ENCODE measurements at regions not wholly inside any gene's neighbourhood (a gene's known extent, or its start where the extent isn't known, plus 50 kb on each side); places are given as distances from the start of the nearest gene placed in this dataset.

DNA sequence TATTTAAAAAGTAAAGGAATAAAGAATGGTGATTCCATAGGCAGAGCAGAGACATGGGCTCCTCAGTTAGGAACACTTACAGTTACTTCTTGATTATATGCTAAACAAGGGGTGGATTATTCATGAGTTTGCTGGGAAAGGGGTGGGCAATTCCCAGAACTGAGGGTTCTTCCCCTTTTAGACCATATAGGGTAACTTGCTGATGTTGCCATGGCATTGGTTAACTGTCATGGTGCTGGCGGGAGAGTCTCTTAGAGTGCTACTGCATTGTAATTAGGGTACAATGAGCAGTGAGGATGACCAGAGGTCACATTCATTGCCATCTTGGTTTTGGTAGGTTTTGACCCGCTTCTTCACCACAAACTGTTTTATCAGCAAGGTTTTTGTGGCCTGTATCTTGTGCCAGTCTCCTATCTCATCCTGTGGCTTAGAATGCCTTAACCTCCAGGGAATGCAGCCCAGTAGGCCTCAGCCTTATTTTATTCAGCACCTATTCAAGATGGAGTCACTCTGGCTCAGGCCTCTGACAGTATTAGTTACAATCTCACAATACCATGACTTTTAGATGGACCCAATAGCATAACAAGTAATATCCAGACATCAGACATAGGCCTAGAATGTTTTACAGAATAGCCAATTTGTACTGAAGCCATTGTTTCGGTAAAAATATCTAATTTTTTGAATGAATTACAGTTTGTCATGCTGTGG lies 106.8 kb downstream of the ZBTB18 start:
- Histone ChIP-seq H3K27ac (ENCODE audit: low read length) (no peak overlapping the region), H3K9me3 (ENCODE audit: control insufficient read depth, insufficient read depth, low read depth, low read length) (no peaks in the 10 kb centered on the region; the same call in 1 of the 2 replicates), H3K27me3 (ENCODE audit: control insufficient read depth, insufficient read depth, low read length) (no peaks in the 10 kb centered on the region), H3K4me1 (ENCODE audit: control insufficient read depth, insufficient read depth, low read length) (no peaks in the 10 kb centered on the region), H3K4me3 (ENCODE audit: low read depth in 2 of 2, low read length in 2 of 2) (no peak overlapping the region), H3K36me3 (ENCODE audit: control insufficient read depth, insufficient read depth, low read length) (no peaks in the 10 kb centered on the region)
- DNase-seq (ENCODE audit: low read depth, low spot score) (no peak), ATAC-seq (no peak)
- intact Hi-C loops (cut with micrococcal nuclease; ENCODE audit: unreplicated experiment) (no loop called here), in situ Hi-C loops (cut with HindIII; ENCODE audit: low pct_unique_long_range_greater_than_20kb, low sequenced_read_pairs) (no loop called here)
- no TSS peak for BruUV-seq (replicated peaks)
- ChIA-PET POLR2A (no interaction called here), CTCF (no interaction called here)
- TF ChIP-seq, protein P1, sequence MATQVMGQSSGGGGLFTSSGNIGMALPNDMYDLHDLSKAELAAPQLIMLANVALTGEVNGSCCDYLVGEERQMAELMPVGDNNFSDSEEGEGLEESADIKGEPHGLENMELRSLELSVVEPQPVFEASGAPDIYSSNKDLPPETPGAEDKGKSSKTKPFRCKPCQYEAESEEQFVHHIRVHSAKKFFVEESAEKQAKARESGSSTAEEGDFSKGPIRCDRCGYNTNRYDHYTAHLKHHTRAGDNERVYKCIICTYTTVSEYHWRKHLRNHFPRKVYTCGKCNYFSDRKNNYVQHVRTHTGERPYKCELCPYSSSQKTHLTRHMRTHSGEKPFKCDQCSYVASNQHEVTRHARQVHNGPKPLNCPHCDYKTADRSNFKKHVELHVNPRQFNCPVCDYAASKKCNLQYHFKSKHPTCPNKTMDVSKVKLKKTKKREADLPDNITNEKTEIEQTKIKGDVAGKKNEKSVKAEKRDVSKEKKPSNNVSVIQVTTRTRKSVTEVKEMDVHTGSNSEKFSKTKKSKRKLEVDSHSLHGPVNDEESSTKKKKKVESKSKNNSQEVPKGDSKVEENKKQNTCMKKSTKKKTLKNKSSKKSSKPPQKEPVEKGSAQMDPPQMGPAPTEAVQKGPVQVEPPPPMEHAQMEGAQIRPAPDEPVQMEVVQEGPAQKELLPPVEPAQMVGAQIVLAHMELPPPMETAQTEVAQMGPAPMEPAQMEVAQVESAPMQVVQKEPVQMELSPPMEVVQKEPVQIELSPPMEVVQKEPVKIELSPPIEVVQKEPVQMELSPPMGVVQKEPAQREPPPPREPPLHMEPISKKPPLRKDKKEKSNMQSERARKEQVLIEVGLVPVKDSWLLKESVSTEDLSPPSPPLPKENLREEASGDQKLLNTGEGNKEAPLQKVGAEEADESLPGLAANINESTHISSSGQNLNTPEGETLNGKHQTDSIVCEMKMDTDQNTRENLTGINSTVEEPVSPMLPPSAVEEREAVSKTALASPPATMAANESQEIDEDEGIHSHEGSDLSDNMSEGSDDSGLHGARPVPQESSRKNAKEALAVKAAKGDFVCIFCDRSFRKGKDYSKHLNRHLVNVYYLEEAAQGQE (IDR thresholded peaks at IDR 0.05; ENCODE audit: insufficient read depth in 1 of 2, low read depth in 2 of 2, low read length in 1 of 2): no peak
- TF ChIP-seq, protein P2, sequence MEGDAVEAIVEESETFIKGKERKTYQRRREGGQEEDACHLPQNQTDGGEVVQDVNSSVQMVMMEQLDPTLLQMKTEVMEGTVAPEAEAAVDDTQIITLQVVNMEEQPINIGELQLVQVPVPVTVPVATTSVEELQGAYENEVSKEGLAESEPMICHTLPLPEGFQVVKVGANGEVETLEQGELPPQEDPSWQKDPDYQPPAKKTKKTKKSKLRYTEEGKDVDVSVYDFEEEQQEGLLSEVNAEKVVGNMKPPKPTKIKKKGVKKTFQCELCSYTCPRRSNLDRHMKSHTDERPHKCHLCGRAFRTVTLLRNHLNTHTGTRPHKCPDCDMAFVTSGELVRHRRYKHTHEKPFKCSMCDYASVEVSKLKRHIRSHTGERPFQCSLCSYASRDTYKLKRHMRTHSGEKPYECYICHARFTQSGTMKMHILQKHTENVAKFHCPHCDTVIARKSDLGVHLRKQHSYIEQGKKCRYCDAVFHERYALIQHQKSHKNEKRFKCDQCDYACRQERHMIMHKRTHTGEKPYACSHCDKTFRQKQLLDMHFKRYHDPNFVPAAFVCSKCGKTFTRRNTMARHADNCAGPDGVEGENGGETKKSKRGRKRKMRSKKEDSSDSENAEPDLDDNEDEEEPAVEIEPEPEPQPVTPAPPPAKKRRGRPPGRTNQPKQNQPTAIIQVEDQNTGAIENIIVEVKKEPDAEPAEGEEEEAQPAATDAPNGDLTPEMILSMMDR (IDR thresholded peaks at IDR 0.05): no peak
- no peak for TF ChIP-seq TCF7L2 (IDR thresholded peaks at IDR 0.05; ENCODE audit: low read depth, low read length)
- TF ChIP-seq POLR2AphosphoS5 (IDR thresholded peaks at IDR 0.05; ENCODE audit: low read depth, low read length): no peak
- TF ChIP-seq SIN3A (IDR thresholded peaks at IDR 0.05; ENCODE audit: borderline replicate concordance, insufficient read depth, low read depth, low read length): no peak

DNA sequence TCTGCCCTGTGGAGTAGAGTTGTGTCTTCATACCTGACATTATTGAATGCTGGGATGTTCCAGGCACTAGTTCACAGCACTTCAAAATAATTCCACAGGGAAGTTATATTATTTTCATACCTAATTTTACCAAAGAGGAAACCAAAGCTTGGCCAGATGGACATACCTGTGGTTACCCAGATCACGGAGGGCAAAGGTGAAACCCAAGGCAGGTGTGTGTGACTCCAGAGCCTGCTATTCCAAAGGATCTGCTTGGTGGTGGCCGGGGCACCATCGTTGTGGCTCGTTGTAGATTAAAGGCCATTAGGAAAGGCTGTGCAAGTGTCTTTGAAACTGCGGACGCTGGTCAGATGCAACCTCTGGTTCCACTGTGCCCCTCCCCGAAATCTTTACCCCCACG lies 108.6 kb downstream of the ZBTB18 start:
- Histone ChIP-seq H3K9me3 (ENCODE audit: control insufficient read depth, insufficient read depth, low read depth, low read length) (no peaks in the 10 kb centered on the region; the same call in 1 of the 2 replicates), H3K27me3 (ENCODE audit: control insufficient read depth, insufficient read depth, low read length) (no peaks in the 10 kb centered on the region), H3K27ac (ENCODE audit: low read length) (no peak overlapping the region), H3K36me3 (ENCODE audit: control insufficient read depth, insufficient read depth, low read length) (no peaks in the 10 kb centered on the region), H3K4me1 (ENCODE audit: control insufficient read depth, insufficient read depth, low read length) (peaks cover 9% of the 10 kb centered on the region; the same call in 1 of the 2 replicates), H3K4me3 (ENCODE audit: low read depth in 2 of 2, low read length in 2 of 2) (no peak overlapping the region)
- TF ChIP-seq, protein P2 (IDR thresholded peaks at IDR 0.05): no peak
- TF ChIP-seq SIN3A (IDR thresholded peaks at IDR 0.05; ENCODE audit: borderline replicate concordance, insufficient read depth, low read depth, low read length) (no peak), POLR2AphosphoS5 (IDR thresholded peaks at IDR 0.05; ENCODE audit: low read depth, low read length) (no peak), TCF7L2 (IDR thresholded peaks at IDR 0.05; ENCODE audit: low read depth, low read length) (no peak)
- TF ChIP-seq, protein P1 (IDR thresholded peaks at IDR 0.05; ENCODE audit: insufficient read depth in 1 of 2, low read depth in 2 of 2, low read length in 1 of 2): no peak
- no TSS peak for BruUV-seq (replicated peaks)
- ChIA-PET POLR2A (no interaction called here), CTCF (no interaction called here)
- DNase-seq (ENCODE audit: low read depth, low spot score) (no peak), ATAC-seq (no peak)
- intact Hi-C loops (cut with micrococcal nuclease; ENCODE audit: unreplicated experiment): no loop called here
- in situ Hi-C loops (cut with HindIII; ENCODE audit: low pct_unique_long_range_greater_than_20kb, low sequenced_read_pairs): no loop called here

Data from Panc1 (cell line).